Raji (cell line): ENCODE measurements at regions not wholly inside any gene's neighbourhood (a gene's known extent, or its start where the extent isn't known, plus 50 kb on each side); places are given as distances from the start of the nearest gene placed in this dataset.

ENCODE experiments used
- POLR2A ChIP-seq: IDR thresholded peaks from 2 replicates; pipeline ENCODE4 v1.6.1; 2011; ENCODE audit warnings: low read depth, low read length, control low read depth; ENCODE audit not compliant: insufficient read depth

- TF ChIP-seq POLR2A: no peak
These were observed 546.4 kb downstream of the DTWD2 start for GRCh38 chr5:118441956-118442355.

DNA sequence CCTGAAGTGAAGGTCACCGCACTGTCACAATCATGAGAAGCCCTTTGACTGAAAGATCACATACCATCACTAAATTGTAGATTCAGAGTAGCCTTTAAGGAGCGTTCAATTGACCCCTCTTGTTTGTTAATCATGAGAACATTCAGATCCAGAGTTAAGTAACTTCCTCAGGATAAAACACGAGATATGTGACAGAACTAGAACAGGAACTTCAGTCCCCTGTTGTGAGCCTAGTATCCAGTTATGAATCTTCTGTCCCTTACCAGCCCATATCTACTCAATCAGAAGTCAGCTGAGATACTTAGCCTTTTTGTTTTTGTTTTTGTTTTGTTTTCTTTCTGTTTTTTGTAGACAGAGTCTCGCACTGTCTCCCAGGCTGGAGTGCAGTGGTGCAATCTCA, 547.3 kb downstream of the DTWD2 start:
- TF ChIP-seq POLR2A: no peak

DNA sequence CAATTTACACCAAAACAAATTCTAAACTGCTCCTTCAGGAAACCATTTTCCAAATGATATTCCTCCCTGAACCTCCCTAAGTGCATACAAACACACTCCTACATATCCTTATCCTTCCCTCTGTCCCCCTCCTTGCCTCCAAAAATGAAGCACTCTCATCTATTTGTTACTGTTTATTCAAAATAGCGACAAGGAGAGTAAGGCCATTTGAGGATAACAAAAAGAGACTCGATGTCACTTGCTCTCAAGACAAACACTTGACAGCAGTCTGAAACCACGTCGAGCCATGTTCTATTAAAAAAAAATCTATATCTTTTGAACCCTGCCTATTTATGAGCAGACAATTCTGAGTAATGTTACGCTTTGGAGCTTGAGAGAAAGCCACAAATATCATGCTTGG, 547.9 kb downstream of the DTWD2 start:
- no peak for TF ChIP-seq POLR2A

GRCh38 chr5:118439831-118440230, 548.5 kb downstream of the DTWD2 start:
- no peak for TF ChIP-seq POLR2A

GRCh38 chr5:118435131-118435530, 553.2 kb downstream of the DTWD2 start:
- no peak for TF ChIP-seq POLR2A

- no peak for TF ChIP-seq POLR2A
These were observed 553.8 kb downstream of the DTWD2 start for GRCh38 chr5:118434522-118434921.

GRCh38 chr5:118430076-118430475, 558.3 kb downstream of the DTWD2 start:
- no peak for TF ChIP-seq POLR2A

GRCh38 chr5:118407958-118408357, 580.4 kb downstream of the DTWD2 start:
- no peak for TF ChIP-seq POLR2A

- no peak for TF ChIP-seq POLR2A
These were observed 582.7 kb downstream of the DTWD2 start for GRCh38 chr5:118405650-118406061.

DNA sequence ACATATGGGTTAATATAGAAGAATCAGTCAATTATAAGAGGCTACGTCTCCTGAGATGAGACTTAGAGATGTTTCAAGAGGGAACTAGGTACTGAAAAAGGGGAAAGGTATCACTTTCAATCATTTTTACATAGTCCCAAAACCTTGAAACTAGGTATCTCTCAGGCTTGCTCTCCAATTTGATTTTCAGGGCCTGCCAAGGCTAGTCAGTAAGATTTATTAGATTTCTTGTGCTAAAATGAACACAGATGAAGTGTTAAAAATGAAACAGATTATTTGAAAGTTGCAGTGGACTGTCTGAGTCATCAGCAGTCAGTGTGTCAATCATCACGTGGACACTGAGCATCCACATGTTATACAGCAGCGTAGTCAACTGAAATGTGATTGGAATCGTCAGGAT, 591.1 kb downstream of the DTWD2 start:
- no peak for TF ChIP-seq POLR2A

- no peak for TF ChIP-seq POLR2A
These were observed 595.9 kb downstream of the DTWD2 start for GRCh38 chr5:118392491-118392890.

- no peak for TF ChIP-seq POLR2A
These were observed 608.9 kb downstream of the DTWD2 start for GRCh38 chr5:118379470-118379869.

- no peak for TF ChIP-seq POLR2A
These were observed 609.4 kb downstream of the DTWD2 start for GRCh38 chr5:118378959-118379358.

DNA sequence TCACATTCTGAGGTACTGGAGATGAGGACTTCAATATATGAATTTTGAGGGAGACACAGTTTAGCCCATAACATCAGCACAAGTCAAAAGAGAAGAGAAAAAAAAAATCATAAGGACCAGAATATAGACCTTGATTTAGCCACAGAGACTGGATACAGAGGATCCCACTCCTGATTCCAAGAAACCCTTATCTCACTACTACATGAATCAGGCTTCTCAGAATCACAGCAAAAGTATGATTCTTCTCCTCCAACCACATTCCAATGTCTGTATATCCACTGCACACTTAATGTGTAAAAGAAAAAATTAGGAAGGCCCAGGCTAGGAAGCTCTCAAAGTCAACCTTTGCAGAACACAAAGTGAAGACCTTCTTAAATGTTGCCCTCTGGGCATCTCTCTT, 610.9 kb downstream of the DTWD2 start:
- no peak for TF ChIP-seq POLR2A

- no peak for TF ChIP-seq POLR2A
These were observed 616.1 kb downstream of the DTWD2 start for GRCh38 chr5:118371973-118372831.

GRCh38 chr5:118366429-118366828, 621.9 kb downstream of the DTWD2 start:
- no peak for TF ChIP-seq POLR2A

DNA sequence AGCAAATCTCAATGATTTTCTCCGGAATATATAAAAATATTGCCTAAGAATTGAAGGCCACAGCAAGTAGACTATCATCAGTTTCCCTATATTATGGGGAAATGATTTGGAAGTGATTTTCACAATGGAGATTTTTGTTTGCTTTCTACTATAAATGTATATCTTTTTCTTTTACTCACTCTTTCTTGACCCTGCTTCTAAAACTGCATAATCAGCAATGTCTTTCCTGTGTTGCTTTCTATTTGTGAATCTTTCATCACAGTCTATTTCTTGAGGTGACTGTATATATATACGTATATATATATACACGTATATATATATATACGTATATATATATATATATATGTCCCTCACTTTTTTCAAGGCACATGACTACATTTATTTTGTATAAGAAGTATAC, 622.6 kb downstream of the DTWD2 start:
- TF ChIP-seq POLR2A: no peak

- no peak for TF ChIP-seq POLR2A
These were observed 633.5 kb downstream of the DTWD2 start for GRCh38 chr5:118354797-118355196.

DNA sequence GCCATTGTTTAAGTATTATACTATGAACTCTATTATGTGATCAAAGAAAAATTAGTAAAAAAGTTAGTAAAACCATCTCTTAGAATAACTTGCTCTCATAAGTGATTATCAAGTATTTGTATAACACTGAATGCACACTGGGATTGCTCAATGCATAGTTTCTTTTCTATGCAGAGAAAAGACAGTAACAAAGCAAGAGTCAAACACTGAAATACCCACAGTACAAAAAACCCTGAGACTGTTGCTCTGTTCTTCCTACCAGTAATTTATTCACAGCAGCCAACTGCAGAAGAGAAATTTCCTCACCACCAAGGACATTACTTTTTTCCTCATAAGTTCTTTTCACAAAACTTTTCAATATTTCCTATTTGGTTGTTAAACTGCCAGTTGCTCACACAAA, 634.4 kb downstream of the DTWD2 start:
- TF ChIP-seq POLR2A: no peak
